ENCODE measurements at regions not wholly inside any gene's neighbourhood (a gene's known extent, or its start where the extent isn't known, plus 50 kb on each side); places are given as distances from the start of the nearest gene placed in this dataset.

DNA sequence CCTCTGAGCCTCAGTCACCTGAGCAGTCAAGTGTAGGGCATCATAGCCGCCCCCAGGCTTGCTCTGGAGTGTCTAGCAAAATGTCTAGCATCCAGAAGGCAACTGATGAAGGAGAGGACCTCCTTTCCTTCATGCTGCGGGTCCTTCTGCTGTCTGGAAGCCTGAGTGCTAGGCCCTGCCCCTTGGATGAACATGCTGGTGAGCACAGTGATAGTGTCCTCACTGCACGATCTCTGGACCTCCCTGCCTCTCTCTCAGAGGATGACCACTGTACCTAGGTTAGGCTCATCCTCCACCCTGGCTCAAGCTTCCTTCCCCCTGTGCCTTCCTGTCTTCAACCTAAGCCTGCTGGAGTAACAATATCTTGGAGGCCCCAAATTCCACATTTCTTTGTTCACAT lies 128.6 kb downstream of the TENT5C start:
- H3K36me3 Mint-ChIP-seq (ENCODE audit: low read depth) = no peaks in the 10 kb centered on the region
- Histone ChIP-seq H3K9me2 (ENCODE audit: insufficient read depth) (no peaks in the 10 kb centered on the region; the same call in 1 of the 2 replicates), H3F3A (replicated peaks; ENCODE audit: low read depth) (no peaks in the 10 kb centered on the region), H3K79me2 (replicated peaks; ENCODE audit: insufficient read depth) (no peaks in the 10 kb centered on the region), H3K4me2 (no peak overlapping the region), H3K27me3 (ENCODE audit: insufficient read depth) (no peaks in the 10 kb centered on the region), H3K4me3 (no peak overlapping the region), H4K20me1 (replicated peaks; ENCODE audit: insufficient read depth) (no peaks in the 10 kb centered on the region), H3K27ac (ENCODE audit: low read depth) (no peak overlapping the region), H3K36me3 (ENCODE audit: insufficient read depth) (no peaks in the 10 kb centered on the region), H2AFZ (no peak overlapping the region; the same call in 1 of the 2 replicates), H3K4me1 (ENCODE audit: insufficient read depth) (no peaks in the 10 kb centered on the region)
- H3K27ac Mint-ChIP-seq = no peak overlapping the region
- H3K9me3 Mint-ChIP-seq = no peaks in the 10 kb centered on the region
- TF ChIP-seq ZNF462 (CRISPR knock-in tag; IDR thresholded peaks at IDR 0.05) (no peak), CREB1 (CRISPR knock-in tag; IDR thresholded peaks at IDR 0.05; ENCODE audit: low read depth) (no peak), JUNB (IDR thresholded peaks at IDR 0.05; ENCODE audit: unreplicated experiment) (no peak), NANOG (IDR thresholded peaks at IDR 0.05; ENCODE audit: borderline replicate concordance) (no peak), EZH2 (IDR thresholded peaks at IDR 0.05; ENCODE audit: low read depth, unreplicated experiment) (no peak), POLR2AphosphoS5 (IDR thresholded peaks at IDR 0.05; ENCODE audit: low read depth) (no peak), CTCF (conservative IDR thresholded peaks at IDR 0.05; ENCODE audit: low read depth in 2 of 2) (no peak), ZNF114 (CRISPR knock-in tag; IDR thresholded peaks at IDR 0.05) (no peak), EZH2phosphoT487 (IDR thresholded peaks at IDR 0.05; ENCODE audit: unreplicated experiment) (no peak), STAT1 (IDR thresholded peaks at IDR 0.05; ENCODE audit: unreplicated experiment) (no peak)
- TF ChIP-seq, protein P1, sequence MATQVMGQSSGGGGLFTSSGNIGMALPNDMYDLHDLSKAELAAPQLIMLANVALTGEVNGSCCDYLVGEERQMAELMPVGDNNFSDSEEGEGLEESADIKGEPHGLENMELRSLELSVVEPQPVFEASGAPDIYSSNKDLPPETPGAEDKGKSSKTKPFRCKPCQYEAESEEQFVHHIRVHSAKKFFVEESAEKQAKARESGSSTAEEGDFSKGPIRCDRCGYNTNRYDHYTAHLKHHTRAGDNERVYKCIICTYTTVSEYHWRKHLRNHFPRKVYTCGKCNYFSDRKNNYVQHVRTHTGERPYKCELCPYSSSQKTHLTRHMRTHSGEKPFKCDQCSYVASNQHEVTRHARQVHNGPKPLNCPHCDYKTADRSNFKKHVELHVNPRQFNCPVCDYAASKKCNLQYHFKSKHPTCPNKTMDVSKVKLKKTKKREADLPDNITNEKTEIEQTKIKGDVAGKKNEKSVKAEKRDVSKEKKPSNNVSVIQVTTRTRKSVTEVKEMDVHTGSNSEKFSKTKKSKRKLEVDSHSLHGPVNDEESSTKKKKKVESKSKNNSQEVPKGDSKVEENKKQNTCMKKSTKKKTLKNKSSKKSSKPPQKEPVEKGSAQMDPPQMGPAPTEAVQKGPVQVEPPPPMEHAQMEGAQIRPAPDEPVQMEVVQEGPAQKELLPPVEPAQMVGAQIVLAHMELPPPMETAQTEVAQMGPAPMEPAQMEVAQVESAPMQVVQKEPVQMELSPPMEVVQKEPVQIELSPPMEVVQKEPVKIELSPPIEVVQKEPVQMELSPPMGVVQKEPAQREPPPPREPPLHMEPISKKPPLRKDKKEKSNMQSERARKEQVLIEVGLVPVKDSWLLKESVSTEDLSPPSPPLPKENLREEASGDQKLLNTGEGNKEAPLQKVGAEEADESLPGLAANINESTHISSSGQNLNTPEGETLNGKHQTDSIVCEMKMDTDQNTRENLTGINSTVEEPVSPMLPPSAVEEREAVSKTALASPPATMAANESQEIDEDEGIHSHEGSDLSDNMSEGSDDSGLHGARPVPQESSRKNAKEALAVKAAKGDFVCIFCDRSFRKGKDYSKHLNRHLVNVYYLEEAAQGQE (IDR thresholded peaks at IDR 0.05; ENCODE audit: unreplicated experiment) = no peak
- peaks cover 8% of the 10 kb centered on the region; the same call in 2 of the 3 replicates for H3K4me1 Mint-ChIP-seq
- no peak overlapping the region for H3K4me3 Mint-ChIP-seq
- ATAC-seq = no peak
- H3K27me3 Mint-ChIP-seq (ENCODE audit: insufficient read depth, low read depth, poor library complexity) = peaks cover 2% of the 10 kb centered on the region
- DNase-seq (ENCODE audit: low spot score) = no peak

Data from GM23338 (cell line).